ACHN (cell line): ENCODE measurements at regions not wholly inside any gene's neighbourhood (a gene's known extent, or its start where the extent isn't known, plus 50 kb on each side); places are given as distances from the start of the nearest gene placed in this dataset.
A peak's percentile ranks its signal among the peaks of the same experiment; 100 is the strongest.

ENCODE experiments used
- DNase-seq: peaks from one replicate; pipeline ENCODE4 v3.0.0-alpha.2; 2015
- in situ Hi-C: cut with HindIII; loops from 2 replicates; pipeline ENCODE4 v1.10.0; 2017; ENCODE audit warnings: low sequenced_read_pairs, low pct_ligation_motif_present, low pct_unique_long_range_greater_than_20kb

- in situ Hi-C loops = no loop called here
- no peak for DNase-seq
Observed at GRCh38 chr3:165283328-165283727, 87.1 kb upstream of the SLITRK3 start.

- in situ Hi-C loops = no loop called here
- peak; percentile 7 for DNase-seq
Observed at GRCh38 chr3:165279471-165279870, 83.3 kb upstream of the SLITRK3 start.

GRCh38 chr3:165273411-165273810 lies 77.2 kb upstream of the SLITRK3 start:
- DNase-seq = no peak
- in situ Hi-C loops = no loop called here

GRCh38 chr3:165259541-165260193 lies 63.5 kb upstream of the SLITRK3 start:
- in situ Hi-C loops = no loop called here
- peak; percentile 16 for DNase-seq

- peak; percentile 31 for DNase-seq
- in situ Hi-C loops = no loop called here
Observed at GRCh38 chr3:165256554-165257065, 60.4 kb upstream of the SLITRK3 start.

- in situ Hi-C loops = no loop called here
- DNase-seq = peak; percentile 77
Observed at GRCh38 chr3:165254812-165255211, 58.6 kb upstream of the SLITRK3 start.
